HepG2 (cell line): ENCODE measurements at regions not wholly inside any gene's neighbourhood (a gene's known extent, or its start where the extent isn't known, plus 50 kb on each side); places are given as distances from the start of the nearest gene placed in this dataset.

Source experiments
- ATAC-seq: fragments of 200-7000 bp; cut with Tn5 transposase; 3 replicates; pipeline ENCODE4 v1.9.1; 2020; ENCODE audit warnings: mild to moderate bottlenecking, moderate library complexity
- BruUV-seq: library from RNA; stranded (reverse); fragments of 400-500 nt; replicated peaks from 2 replicates; lab custom pipeline; 2021; lab: Mats Ljungman, UMichigan
- CTCF ChIA-PET: fragments of 300-600 bp; formaldehyde crosslinking; extraction: SDS; loops from one replicate; lab custom pipeline; 2021; ENCODE audit warnings: low total read pairs, inconsistent platforms, low intra/inter-chr PET ratio; lab: Yijun Ruan, JAX
- POLR2A ChIA-PET: fragments of 350-600 bp; sonication (Branson Sonifier 250); formaldehyde crosslinking; loops from one replicate; lab custom pipeline; 2020; ENCODE audit warnings: antibody characterized with exemption, inconsistent platforms; lab: Yijun Ruan, JAX
- DNase-seq: peaks from one replicate; pipeline ENCODE4 v3.0.0-alpha.2; 2015; ENCODE audit warnings: low spot score
- FAIRE-seq: peaks from 3 replicates; lab custom pipeline; 2011; peaks lifted over from hg19 to GRCh38; lab: Jason Lieb, UNC
- H2AFZ ChIP-seq: one replicate; pipeline ENCODE4 v1.6.1; 2011; ENCODE audit warnings: low read length, inconsistent platforms
- H3K27ac ChIP-seq: fragments of 300-600 bp; 3 replicates; pipeline ENCODE4 v1.8.0; 2011; ENCODE audit warnings: mixed run types, mild to moderate bottlenecking, mixed read lengths, low read length, inconsistent platforms; ENCODE audit not compliant: insufficient read depth; ENCODE audit errors: extremely low read length
- H3K27me3 ChIP-seq, 2 experiments: fragments of 200-600 bp in 1 of 2; 2 replicates in 1 of 2; 3 replicates in 1 of 2; pipeline versions ENCODE4 v1.6.0 to v1.8.0; 2011; ENCODE audit warnings: low read length in 2 of 2, mild to moderate bottlenecking in 2 of 2, moderate library complexity in 2 of 2, inconsistent platforms in 1 of 2; ENCODE audit not compliant: insufficient read depth in 2 of 2, control insufficient read depth in 1 of 2
- H3K36me3 ChIP-seq, 2 experiments: fragments of 200-600 bp in 1 of 2; replicated peaks in 1 of 2; 2 replicates in 1 of 2; 3 replicates in 1 of 2; pipeline versions ENCODE4 v1.5.1 to v1.8.0; 2011; ENCODE audit warnings: low read length in 2 of 2, inconsistent platforms in 1 of 2; ENCODE audit not compliant: insufficient read depth in 2 of 2, control insufficient read depth in 1 of 2
- H3K4me1 ChIP-seq: 2 replicates; pipeline ENCODE4 v1.5.1; 2012; ENCODE audit warnings: low read length, inconsistent platforms; ENCODE audit not compliant: insufficient read depth
- H3K4me2 ChIP-seq: 2 replicates; pipeline ENCODE4 v1.6.0; 2011; ENCODE audit warnings: low read depth, low read length, inconsistent platforms
- H3K4me3 ChIP-seq, 3 experiments: fragments of 200-600 bp in 1 of 3; sonication (generic), shearing (Covaris generic) in 1 of 3; replicated peaks in 1 of 3; 2 replicates each; pipeline ENCODE4 v1.5.1; 2011 to 2016; ENCODE audit warnings: low read length in 3 of 3, inconsistent platforms in 2 of 3, low read depth in 2 of 3, mild to moderate bottlenecking in 2 of 3, control low read depth in 1 of 3, mixed read lengths in 1 of 3; ENCODE audit not compliant: insufficient read depth in 1 of 3
- H3K79me2 ChIP-seq: one replicate; pipeline ENCODE4 v1.6.1; 2011; ENCODE audit warnings: low read length, inconsistent platforms; ENCODE audit not compliant: insufficient read depth
- H3K9ac ChIP-seq: 2 replicates; pipeline ENCODE4 v1.6.0; 2011; ENCODE audit warnings: mild to moderate bottlenecking, low read depth, low read length, inconsistent platforms; ENCODE audit not compliant: insufficient read depth
- H3K9me3 ChIP-seq: 2 replicates; pipeline ENCODE4 v1.5.1; 2012; ENCODE audit warnings: mild to moderate bottlenecking, low read length
- H4K20me1 ChIP-seq: 2 replicates; pipeline ENCODE4 v1.6.0; 2011; ENCODE audit warnings: inconsistent platforms, mild to moderate bottlenecking, low read length, moderate library complexity; ENCODE audit not compliant: insufficient read depth
- CBX1 ChIP-seq: IDR thresholded peaks from one replicate; pipeline ENCODE4 v1.6.1; 2016; ENCODE audit warnings: antibody characterized with exemption, low read depth
- HNRNPUL1 ChIP-seq: fragments of 200-400 bp; formaldehyde crosslinking; IDR thresholded peaks from 2 replicates; pipeline ENCODE4 v1.6.1; 2017; ENCODE audit warnings: low read depth, mild to moderate bottlenecking, low read length, moderate library complexity
- JDP2 ChIP-seq: sonication (generic); formaldehyde crosslinking; IDR thresholded peaks from 2 replicates; pipeline ENCODE4 v1.8.1; 2022; ENCODE audit warnings: missing genetic modification reagents, borderline replicate concordance
- MAFK ChIP-seq, 2 experiments: IDR thresholded peaks in 1 of 2; conservative IDR thresholded peaks in 1 of 2; 2 replicates each; pipeline ENCODE4 v1.6.1; 2011; ENCODE audit warnings: improper control_type of control experiment in 2 of 2, low read length in 2 of 2
- RBFOX2 ChIP-seq: fragments of 200-400 bp; formaldehyde crosslinking; IDR thresholded peaks from 2 replicates; pipeline ENCODE4 v1.6.1; 2017; ENCODE audit warnings: low read depth, mild to moderate bottlenecking, low read length
- RBM22 ChIP-seq: fragments of 200-400 bp; formaldehyde crosslinking; optimal IDR thresholded peaks from 2 replicates; pipeline ENCODE3; 2017; ENCODE audit warnings: mild to moderate bottlenecking, low read length, moderate library complexity
- SIN3A ChIP-seq: IDR thresholded peaks from 2 replicates; pipeline ENCODE4 v1.6.1; 2011; ENCODE audit warnings: low read depth, mild to moderate bottlenecking, control low read depth, low read length, borderline replicate concordance
- SOX13 ChIP-seq, 3 experiments: fragments of 450-650 bp in 1 of 3; sonication (generic) in 1 of 3; formaldehyde crosslinking in 1 of 3; IDR thresholded peaks in 2 of 3; conservative IDR thresholded peaks in 1 of 3; 2 replicates each; pipeline versions ENCODE4 v1.5.0 to v1.6.1; 2016 to 2020; ENCODE audit warnings: antibody characterized with exemption in 1 of 3, mild to moderate bottlenecking in 1 of 3, missing compliant biosample characterization in 1 of 3, missing genetic modification reagents in 1 of 3, moderate library complexity in 1 of 3
- TCF7 ChIP-seq: sonication (generic); IDR thresholded peaks from 2 replicates; pipeline ENCODE4 v1.6.1; 2016; ENCODE audit warnings: antibody characterized with exemption, low read depth
- ZNF205 ChIP-seq: IDR thresholded peaks from 2 replicates; pipeline ENCODE4 v1.6.1; 2018; ENCODE audit warnings: missing biosample characterization, missing genetic modification reagents
- ZNF776 ChIP-seq: sonication (generic); formaldehyde crosslinking; IDR thresholded peaks from 2 replicates; pipeline ENCODE4 v1.4.0; 2020; ENCODE audit warnings: mild to moderate bottlenecking, missing genetic modification reagents
- ZNF781 ChIP-seq: sonication (generic); formaldehyde crosslinking; IDR thresholded peaks from 2 replicates; pipeline ENCODE4 v1.5.1; 2020; ENCODE audit warnings: borderline replicate concordance, mild to moderate bottlenecking, missing genetic modification reagents; ENCODE audit errors: not compliant biosample characterization
- ZNF790 ChIP-seq: sonication (generic); formaldehyde crosslinking; IDR thresholded peaks from 2 replicates; pipeline ENCODE4 v1.8.0; 2022; ENCODE audit warnings: missing genetic modification reagents, mild to moderate bottlenecking, borderline replicate concordance
- ZNF891 ChIP-seq: sonication (generic); formaldehyde crosslinking; IDR thresholded peaks from 2 replicates; pipeline ENCODE4 v1.5.0; 2020; ENCODE audit warnings: mild to moderate bottlenecking, missing genetic modification reagents
- ZSCAN21 ChIP-seq: sonication (generic); formaldehyde crosslinking; IDR thresholded peaks from 2 replicates; pipeline ENCODE4 v1.8.0; 2022; ENCODE audit warnings: mild to moderate bottlenecking, missing genetic modification reagents, moderate library complexity, borderline replicate concordance
- WGBS: methylation state at CpG from one replicate; pipeline ENCODE4 v1.1.6; 2017; ENCODE audit warnings: low lambda C conversion rate; 5-methylcytosine and 5-hydroxymethylcytosine counted together
- in situ Hi-C: cut with HindIII; loops from 2 replicates; pipeline ENCODE4 v1.10.0; 2017; ENCODE audit warnings: low pct_unique_long_range_greater_than_20kb; ENCODE audit not compliant: extremely low pct_ligation_motif_present
- intact Hi-C: fragments of 100-400 bp; cut with micrococcal nuclease; formaldehyde crosslinking; loops from one replicate; pipeline ENCODE4 v1.10.0; 2022; ENCODE audit not compliant: unreplicated experiment
- TF ChIP-seq, protein P1 (sequence below): sonication (generic); formaldehyde crosslinking; IDR thresholded peaks from 2 replicates; pipeline ENCODE4 v1.4.0; 2020; ENCODE audit warnings: missing genetic modification reagents
- TF ChIP-seq, protein P2 (sequence below): sonication (generic); formaldehyde crosslinking; IDR thresholded peaks from 2 replicates; pipeline ENCODE4 v1.8.1; 2022; ENCODE audit warnings: low read depth, mild to moderate bottlenecking, missing genetic modification reagents
- TF ChIP-seq, protein P3 (sequence below): sonication (generic); formaldehyde crosslinking; IDR thresholded peaks from 2 replicates; pipeline ENCODE4 v1.4.0; 2020; ENCODE audit warnings: missing genetic modification reagents, low read depth, mild to moderate bottlenecking, borderline replicate concordance
- TF ChIP-seq, protein P4 (sequence below): sonication (generic); formaldehyde crosslinking; conservative IDR thresholded peaks from 2 replicates; pipeline ENCODE4 v1.8.1; 2023; ENCODE audit warnings: missing genetic modification reagents

DNA sequence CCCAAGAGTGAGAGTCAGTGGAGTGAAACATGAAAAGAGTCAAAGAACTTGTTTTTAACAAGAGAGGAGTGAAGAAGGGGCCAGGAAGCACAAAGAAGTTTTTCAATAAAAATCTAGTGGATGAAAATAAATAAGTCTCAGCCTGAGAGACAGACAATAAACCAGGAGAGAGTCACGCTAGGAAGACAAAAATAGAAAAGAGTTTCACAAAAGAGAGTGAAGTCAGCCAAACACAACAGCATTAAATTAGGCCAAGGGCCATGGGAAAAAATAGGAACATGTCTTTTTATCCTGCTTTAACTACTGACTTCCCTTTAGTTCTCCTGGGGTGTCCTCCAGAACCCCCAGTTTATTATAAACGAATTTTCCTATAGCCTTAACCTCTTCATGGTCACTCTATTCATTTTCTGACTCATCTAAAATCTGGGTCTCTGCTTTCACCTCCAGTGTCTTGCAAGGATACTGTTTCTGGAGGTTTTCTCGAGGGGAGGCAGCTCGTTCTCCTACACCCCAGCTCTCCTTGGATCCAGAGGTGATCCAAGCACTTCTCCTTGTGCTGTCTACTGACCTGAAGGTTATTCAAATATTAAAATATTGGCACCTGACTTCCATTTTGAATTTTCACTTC, 571.5 kb upstream of the PPP2R3A start:
- Histone ChIP-seq H3K36me3 (no peaks in the 10 kb centered on the region), H3K27me3 (no peaks in the 10 kb centered on the region), H4K20me1 (no peaks in the 10 kb centered on the region), H3K79me2 (no peaks in the 10 kb centered on the region), H3K4me1 (no peaks in the 10 kb centered on the region), H3K4me2 (no peak overlapping the region), H3K27ac (no peak overlapping the region), H2AFZ (no peak overlapping the region), H3K9me3 (peaks cover 15% of the 10 kb centered on the region), H3K9ac (no peak overlapping the region), H3K4me3 (no peak overlapping the region)
- in situ Hi-C loops (no loop called here), intact Hi-C loops (no loop called here)
- no peak for FAIRE-seq
- BruUV-seq, result no TSS peak
- ChIA-PET POLR2A (no interaction called here), CTCF (no interaction called here)
- WGBS, result 0% methylated on average over 4 of the region's 4 CpGs
- no peak for DNase-seq
- no peak for ATAC-seq
- TF ChIP-seq ZNF891 (no peak), ZNF781 (CRISPR knock-in tag) (no peak), RBM22 (no peak), SIN3A (no peak), JDP2 (no peak), ZNF205 (CRISPR knock-in tag) (no peak), MAFK (conservative IDR thresholded peaks at IDR 0.05 in 1 of 2, IDR thresholded peaks at IDR 0.05 in 1 of 2; ENCODE audit: low read length in 2 of 2) (no peak), ZSCAN21 (CRISPR knock-in tag) (no peak), ZNF790 (CRISPR knock-in tag) (no peak), CBX1 (no peak), TCF7 (no peak), RBFOX2 (no peak), SOX13 (IDR thresholded peaks at IDR 0.05) (no peak), SOX13 (CRISPR knock-in tag; conservative IDR thresholded peaks at IDR 0.05 in 1 of 2, IDR thresholded peaks at IDR 0.05 in 1 of 2) (no peak), HNRNPUL1 (no peak), ZNF776 (CRISPR knock-in tag) (no peak)
- TF ChIP-seq, protein P1, sequence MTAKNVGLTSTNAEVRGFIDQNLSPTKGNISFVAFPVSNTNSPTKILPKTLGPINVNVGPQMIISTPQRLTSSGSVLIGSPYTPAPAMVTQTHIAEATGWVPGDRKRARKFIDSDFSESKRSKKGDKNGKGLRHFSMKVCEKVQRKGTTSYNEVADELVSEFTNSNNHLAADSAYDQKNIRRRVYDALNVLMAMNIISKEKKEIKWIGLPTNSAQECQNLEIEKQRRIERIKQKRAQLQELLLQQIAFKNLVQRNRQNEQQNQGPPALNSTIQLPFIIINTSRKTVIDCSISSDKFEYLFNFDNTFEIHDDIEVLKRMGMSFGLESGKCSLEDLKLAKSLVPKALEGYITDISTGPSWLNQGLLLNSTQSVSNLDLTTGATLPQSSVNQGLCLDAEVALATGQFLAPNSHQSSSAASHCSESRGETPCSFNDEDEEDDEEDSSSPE (CRISPR knock-in tag), result no peak
- TF ChIP-seq, protein P2, sequence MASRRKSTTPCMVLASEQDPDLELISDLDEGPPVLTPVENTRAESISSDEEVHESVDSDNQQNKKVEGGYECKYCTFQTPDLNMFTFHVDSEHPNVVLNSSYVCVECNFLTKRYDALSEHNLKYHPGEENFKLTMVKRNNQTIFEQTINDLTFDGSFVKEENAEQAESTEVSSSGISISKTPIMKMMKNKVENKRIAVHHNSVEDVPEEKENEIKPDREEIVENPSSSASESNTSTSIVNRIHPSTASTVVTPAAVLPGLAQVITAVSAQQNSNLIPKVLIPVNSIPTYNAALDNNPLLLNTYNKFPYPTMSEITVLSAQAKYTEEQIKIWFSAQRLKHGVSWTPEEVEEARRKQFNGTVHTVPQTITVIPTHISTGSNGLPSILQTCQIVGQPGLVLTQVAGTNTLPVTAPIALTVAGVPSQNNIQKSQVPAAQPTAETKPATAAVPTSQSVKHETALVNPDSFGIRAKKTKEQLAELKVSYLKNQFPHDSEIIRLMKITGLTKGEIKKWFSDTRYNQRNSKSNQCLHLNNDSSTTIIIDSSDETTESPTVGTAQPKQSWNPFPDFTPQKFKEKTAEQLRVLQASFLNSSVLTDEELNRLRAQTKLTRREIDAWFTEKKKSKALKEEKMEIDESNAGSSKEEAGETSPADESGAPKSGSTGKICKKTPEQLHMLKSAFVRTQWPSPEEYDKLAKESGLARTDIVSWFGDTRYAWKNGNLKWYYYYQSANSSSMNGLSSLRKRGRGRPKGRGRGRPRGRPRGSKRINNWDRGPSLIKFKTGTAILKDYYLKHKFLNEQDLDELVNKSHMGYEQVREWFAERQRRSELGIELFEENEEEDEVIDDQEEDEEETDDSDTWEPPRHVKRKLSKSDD (CRISPR knock-in tag), result no peak
- TF ChIP-seq, protein P3, sequence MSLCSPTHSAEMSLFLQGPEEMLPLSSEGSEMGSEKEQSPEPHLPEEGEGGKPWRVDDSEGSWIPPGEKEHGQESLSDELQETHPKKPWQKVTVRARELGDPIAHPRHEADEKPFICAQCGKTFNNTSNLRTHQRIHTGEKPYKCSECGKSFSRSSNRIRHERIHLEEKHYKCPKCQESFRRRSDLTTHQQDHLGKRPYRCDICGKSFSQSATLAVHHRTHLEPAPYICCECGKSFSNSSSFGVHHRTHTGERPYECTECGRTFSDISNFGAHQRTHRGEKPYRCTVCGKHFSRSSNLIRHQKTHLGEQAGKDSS (CRISPR knock-in tag), result no peak
- TF ChIP-seq, protein P4, sequence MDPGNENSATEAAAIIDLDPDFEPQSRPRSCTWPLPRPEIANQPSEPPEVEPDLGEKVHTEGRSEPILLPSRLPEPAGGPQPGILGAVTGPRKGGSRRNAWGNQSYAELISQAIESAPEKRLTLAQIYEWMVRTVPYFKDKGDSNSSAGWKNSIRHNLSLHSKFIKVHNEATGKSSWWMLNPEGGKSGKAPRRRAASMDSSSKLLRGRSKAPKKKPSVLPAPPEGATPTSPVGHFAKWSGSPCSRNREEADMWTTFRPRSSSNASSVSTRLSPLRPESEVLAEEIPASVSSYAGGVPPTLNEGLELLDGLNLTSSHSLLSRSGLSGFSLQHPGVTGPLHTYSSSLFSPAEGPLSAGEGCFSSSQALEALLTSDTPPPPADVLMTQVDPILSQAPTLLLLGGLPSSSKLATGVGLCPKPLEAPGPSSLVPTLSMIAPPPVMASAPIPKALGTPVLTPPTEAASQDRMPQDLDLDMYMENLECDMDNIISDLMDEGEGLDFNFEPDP, result no peak
